CD8-positive, alpha-beta memory T cell (primary cell): ENCODE measurements at regions not wholly inside any gene's neighbourhood (a gene's known extent, or its start where the extent isn't known, plus 50 kb on each side); places are given as distances from the start of the nearest gene placed in this dataset.
"Not testable (repeated sequence)": the region's sequence is repeated elsewhere in the genome, so short reads cannot be mapped to it uniquely, and the experiment has no call there.

Source experiments
- CTCF ChIA-PET: fragments of 350-600 bp; sonication (Branson Sonifier 250); formaldehyde crosslinking; loops from one replicate; lab custom pipeline; 2021; ENCODE audit warnings: antibody characterized with exemption; lab: Charles Lee
- POLR2A ChIA-PET: fragments of 350-600 bp; sonication (Branson Sonifier 250); formaldehyde crosslinking; loops from one replicate; lab custom pipeline; 2021; ENCODE audit warnings: antibody characterized with exemption; lab: Charles Lee
- DNase-seq, 5 donors: peaks; one replicate each; pipeline versions ENCODE4 v3.0.0 to v3.0.0-alpha.2; 2020 to 2022; ENCODE audit warnings: mixed read lengths in 1 of 5
- H3K27ac ChIP-seq: one replicate; pipeline ENCODE4 v1.7.0; 2013; ENCODE audit warnings: low read depth, mild to moderate bottlenecking, low read length, moderate library complexity
- H3K27me3 ChIP-seq: 2 replicates; pipeline ENCODE4 v1.7.0; 2013; ENCODE audit warnings: low read length, mild to moderate bottlenecking; ENCODE audit not compliant: insufficient read depth, poor library complexity, severe bottlenecking
- H3K36me3 ChIP-seq: 2 replicates; pipeline ENCODE4 v1.7.0; 2013; ENCODE audit warnings: mild to moderate bottlenecking, low read length, moderate library complexity; ENCODE audit not compliant: insufficient read depth
- H3K4me1 ChIP-seq: 2 replicates; pipeline ENCODE4 v1.7.0; 2013; ENCODE audit warnings: mild to moderate bottlenecking, low read length, moderate library complexity; ENCODE audit not compliant: insufficient read depth
- H3K4me3 ChIP-seq: 2 replicates; pipeline ENCODE4 v1.7.0; 2013; ENCODE audit warnings: mild to moderate bottlenecking, low read length
- H3K9me3 ChIP-seq: 2 replicates; pipeline ENCODE4 v1.7.0; 2013; ENCODE audit warnings: mild to moderate bottlenecking, low read length
- H3K27ac Mint-ChIP-seq, 8 donors: one replicate each; pipeline ENCODE4 v1.8.0; 2020 to 2021; ENCODE audit warnings: mixed read lengths in 8 of 8, mild to moderate bottlenecking in 6 of 8, inconsistent platforms in 3 of 8, moderate library complexity in 3 of 8
- H3K27me3 Mint-ChIP-seq, 2 donors: one replicate each; pipeline ENCODE4 v1.8.0; 2020 to 2021; ENCODE audit warnings: mixed read lengths in 2 of 2, mild to moderate bottlenecking in 1 of 2, moderate library complexity in 1 of 2
- H3K36me3 Mint-ChIP-seq, 3 donors: one replicate each; pipeline ENCODE4 v1.8.0; 2020 to 2021; ENCODE audit warnings: mixed read lengths in 3 of 3, inconsistent platforms in 1 of 3, mild to moderate bottlenecking in 1 of 3
- H3K4me1 Mint-ChIP-seq, 3 donors: one replicate each; pipeline ENCODE4 v1.8.0; 2020 to 2021; ENCODE audit warnings: mixed read lengths in 3 of 3, inconsistent platforms in 1 of 3, mild to moderate bottlenecking in 1 of 3
- H3K4me3 Mint-ChIP-seq, 7 donors: one replicate each; pipeline ENCODE4 v1.8.0; 2020 to 2021; ENCODE audit warnings: mixed read lengths in 7 of 7, mild to moderate bottlenecking in 6 of 7, moderate library complexity in 4 of 7, inconsistent platforms in 2 of 7
- H3K9me3 Mint-ChIP-seq, 5 donors: one replicate each; pipeline ENCODE4 v1.8.0; 2020 to 2022; ENCODE audit warnings: mixed read lengths in 5 of 5, mild to moderate bottlenecking in 3 of 5, moderate library complexity in 2 of 5, inconsistent platforms in 1 of 5

DNA sequence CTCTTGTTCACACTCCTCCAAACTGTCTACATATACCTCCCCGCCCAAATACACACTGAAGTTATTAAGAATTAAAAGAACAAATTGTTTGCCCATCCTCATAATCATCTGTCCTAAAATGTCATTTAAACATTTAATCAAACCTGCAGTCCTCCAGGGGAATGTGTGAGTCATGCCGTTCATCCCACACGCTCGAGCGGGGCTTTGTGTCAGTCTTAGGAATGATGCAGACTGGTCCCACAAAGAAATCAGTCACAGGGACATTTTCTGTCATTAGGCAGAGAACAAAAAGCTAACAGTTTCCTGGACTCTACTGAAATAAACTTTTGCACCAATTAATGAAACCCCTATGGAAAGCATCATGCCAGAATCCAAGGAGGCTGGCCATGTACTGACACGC lies 194.6 kb downstream of the ZNF92 start:
- H3K36me3 Mint-ChIP-seq, CTCF ChIA-PET, H3K4me3 ChIP-seq, H3K27me3 Mint-ChIP-seq, H3K4me1 ChIP-seq, H3K4me1 Mint-ChIP-seq, H3K9me3 ChIP-seq, POLR2A ChIA-PET, DNase-seq, H3K9me3 Mint-ChIP-seq, H3K36me3 ChIP-seq, H3K27ac Mint-ChIP-seq, H3K27me3 ChIP-seq, H3K4me3 Mint-ChIP-seq, H3K27ac ChIP-seq: not testable (repeated sequence)

DNA sequence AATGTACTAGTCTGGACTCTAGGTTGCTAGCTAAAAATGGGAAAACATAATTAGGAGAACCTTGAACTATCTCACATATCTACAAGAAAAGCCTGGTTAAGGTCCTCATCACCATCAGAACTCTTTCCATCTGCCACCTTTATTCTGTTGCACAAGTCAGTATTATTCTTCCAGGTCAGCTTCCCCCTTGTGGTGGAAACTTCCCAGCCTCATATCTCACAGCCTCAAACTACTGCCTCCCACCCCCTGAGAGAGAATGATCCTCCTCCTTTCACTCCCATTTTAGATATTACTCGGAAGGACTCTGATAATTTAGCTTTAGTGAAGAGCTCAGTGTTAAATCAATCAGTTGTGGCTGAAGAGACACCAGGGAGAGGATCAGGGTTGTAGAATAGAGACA lies 197.3 kb downstream of the ZNF92 start:
- H3K9me3 Mint-ChIP-seq, CTCF ChIA-PET: not testable (repeated sequence)

DNA sequence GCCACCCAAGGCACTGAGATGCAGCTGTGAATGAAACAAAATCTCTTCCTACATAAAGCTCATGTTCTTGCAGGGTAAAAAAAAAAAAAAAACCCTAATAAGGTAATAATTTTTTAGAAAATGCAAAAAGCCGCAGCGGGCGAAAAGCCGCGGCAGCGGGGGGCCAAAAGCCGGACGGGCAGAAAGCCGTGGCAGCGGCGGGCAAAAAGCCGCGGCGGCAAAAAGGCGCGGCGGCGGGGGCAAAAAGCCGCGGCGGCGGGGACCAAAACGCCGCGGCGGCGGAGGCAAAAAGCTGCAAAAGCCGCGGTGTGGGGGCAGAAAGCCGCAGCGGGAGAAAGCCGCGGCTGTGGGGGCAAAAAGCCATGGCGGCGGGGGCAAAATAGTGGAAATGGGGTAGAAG lies 198.9 kb downstream of the ZNF92 start:
- not testable (repeated sequence) for H3K4me3 ChIP-seq
- peak in 1 of 5 donors; percentile 3 for DNase-seq

More for the DNA sequence above, 197.3 kb downstream of the ZNF92 start:
- DNase-seq, H3K4me3 ChIP-seq, H3K36me3 ChIP-seq, H3K27ac Mint-ChIP-seq, H3K4me1 Mint-ChIP-seq, H3K9me3 ChIP-seq, H3K27me3 Mint-ChIP-seq, H3K27ac ChIP-seq, H3K4me3 Mint-ChIP-seq, POLR2A ChIA-PET, H3K36me3 Mint-ChIP-seq, H3K4me1 ChIP-seq, H3K27me3 ChIP-seq: not testable (repeated sequence)

DNA sequence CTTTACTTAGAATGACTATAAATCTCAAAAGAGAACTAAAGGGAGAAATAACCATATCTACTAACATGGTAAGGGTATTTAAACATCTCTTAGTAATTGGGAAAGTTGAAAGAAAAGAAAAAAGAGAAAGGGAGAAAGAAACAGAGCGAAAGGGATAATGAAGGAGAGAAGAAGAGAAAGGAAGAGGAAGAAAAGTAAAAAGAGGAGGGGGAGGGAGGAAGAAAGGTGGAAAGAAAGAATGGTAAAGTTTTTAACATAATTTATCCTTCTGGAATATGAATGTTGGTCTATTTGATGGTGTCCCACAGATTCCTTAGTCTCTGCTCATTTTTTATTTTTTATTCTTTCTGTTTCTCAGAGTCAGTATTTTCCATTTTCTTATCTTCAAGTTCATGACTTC lies 202.7 kb downstream of the ZNF92 start:
- H3K27ac ChIP-seq, CTCF ChIA-PET, H3K9me3 Mint-ChIP-seq, H3K27ac Mint-ChIP-seq, H3K27me3 Mint-ChIP-seq, H3K36me3 ChIP-seq, H3K4me1 ChIP-seq, H3K9me3 ChIP-seq, DNase-seq, H3K4me3 Mint-ChIP-seq, POLR2A ChIA-PET, H3K4me3 ChIP-seq, H3K4me1 Mint-ChIP-seq, H3K36me3 Mint-ChIP-seq, H3K27me3 ChIP-seq: not testable (repeated sequence)

More for the DNA sequence above, 198.9 kb downstream of the ZNF92 start:
- CTCF ChIA-PET, H3K4me1 ChIP-seq, H3K36me3 ChIP-seq, H3K27ac Mint-ChIP-seq, H3K27me3 Mint-ChIP-seq, H3K27ac ChIP-seq, POLR2A ChIA-PET, H3K9me3 ChIP-seq, H3K27me3 ChIP-seq, H3K36me3 Mint-ChIP-seq, H3K9me3 Mint-ChIP-seq, H3K4me1 Mint-ChIP-seq: not testable (repeated sequence)
- peak overlapping the region in 1 of 7 donors; percentile 31 for H3K4me3 Mint-ChIP-seq

DNA sequence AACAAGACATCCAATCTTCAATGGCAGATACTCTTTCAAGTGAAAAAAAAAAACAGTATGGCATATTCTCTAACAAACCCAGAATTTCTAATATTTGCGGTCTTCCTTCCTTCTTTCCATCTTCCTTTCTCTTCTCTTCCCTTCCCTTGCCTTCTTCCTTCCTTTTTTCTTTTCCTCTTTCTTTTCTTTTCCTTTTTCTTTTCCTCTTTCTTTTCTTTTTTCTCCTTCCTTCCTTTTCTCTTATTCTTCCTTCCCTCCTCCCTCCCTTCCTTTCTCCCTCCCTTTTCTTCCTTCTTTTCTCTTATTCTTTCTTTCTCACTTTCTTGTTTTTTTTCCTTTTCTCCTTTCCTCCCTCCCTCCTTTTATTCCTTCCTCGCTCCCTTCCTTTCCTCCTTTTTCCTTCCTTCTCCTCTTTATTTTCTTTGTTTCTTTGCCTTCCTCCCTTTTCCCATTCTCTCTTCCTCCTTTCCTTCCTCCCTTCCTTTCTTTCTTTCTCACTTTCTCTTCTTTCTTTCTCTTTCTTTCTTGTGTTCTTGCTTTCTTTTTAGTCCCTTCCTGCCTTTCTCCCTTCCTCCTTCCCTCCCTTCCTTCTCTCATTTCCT lies 209.0 kb downstream of the ZNF92 start:
- CTCF ChIA-PET, H3K9me3 ChIP-seq, H3K9me3 Mint-ChIP-seq, H3K27me3 Mint-ChIP-seq, H3K27ac Mint-ChIP-seq, H3K27me3 ChIP-seq, DNase-seq, H3K4me3 ChIP-seq, POLR2A ChIA-PET, H3K4me1 Mint-ChIP-seq, H3K36me3 Mint-ChIP-seq, H3K4me3 Mint-ChIP-seq, H3K36me3 ChIP-seq, H3K4me1 ChIP-seq, H3K27ac ChIP-seq: not testable (repeated sequence)

DNA sequence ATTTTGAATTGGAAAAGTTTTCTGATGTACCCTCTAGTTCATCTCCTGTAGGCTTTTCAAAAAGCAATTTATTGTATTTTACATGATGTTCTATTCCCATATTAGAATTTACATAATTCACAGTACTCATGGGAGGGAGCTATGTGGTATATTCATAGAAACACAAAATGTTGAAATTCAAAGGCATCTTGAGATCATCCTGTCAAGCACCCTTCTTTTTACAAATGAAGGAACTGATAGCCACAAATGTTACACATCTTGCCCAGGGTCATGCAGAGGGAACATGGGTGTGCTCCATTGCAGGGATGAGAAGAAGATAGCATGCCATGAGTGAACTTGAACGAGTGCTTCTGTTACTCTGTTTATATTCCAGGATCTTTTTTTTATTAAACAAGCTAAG lies 228.8 kb downstream of the ZNF92 start:
- H3K27me3 ChIP-seq, H3K9me3 ChIP-seq, DNase-seq, CTCF ChIA-PET, H3K4me1 ChIP-seq, POLR2A ChIA-PET, H3K36me3 ChIP-seq, H3K36me3 Mint-ChIP-seq, H3K27ac ChIP-seq, H3K4me1 Mint-ChIP-seq, H3K4me3 Mint-ChIP-seq, H3K27ac Mint-ChIP-seq, H3K4me3 ChIP-seq: not testable (repeated sequence)
- Mint-ChIP-seq H3K9me3 (peaks cover 0 to 14% (median 3%) of the 10 kb centered on the region in 5 donors), H3K27me3 (peaks cover 10 to 69% of the 10 kb centered on the region in 2 donors)

DNA sequence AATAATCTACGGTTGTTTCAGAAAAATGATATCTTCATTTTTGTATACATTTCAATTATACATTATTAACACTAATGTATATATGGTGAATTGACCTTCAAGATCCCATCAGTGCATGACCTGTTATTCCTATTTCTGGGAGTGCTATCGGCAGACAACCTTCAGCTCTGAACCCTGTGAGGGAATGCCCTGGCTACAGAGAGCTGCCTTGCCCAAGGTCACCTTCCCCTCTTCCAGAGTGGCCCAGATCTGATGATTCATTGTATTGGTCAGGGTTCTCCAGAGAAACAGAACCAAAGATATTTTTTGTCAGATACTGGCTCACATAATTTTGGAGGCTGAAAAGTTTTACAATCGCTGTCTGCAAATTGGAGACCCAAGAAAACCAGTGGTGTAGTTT lies 235.5 kb downstream of the ZNF92 start:
- no peaks in the 10 kb centered on the region for H3K36me3 Mint-ChIP-seq
- Histone ChIP-seq H3K4me1 (no peaks in the 10 kb centered on the region), H3K4me3 (no peak overlapping the region), H3K36me3 (no peaks in the 10 kb centered on the region), H3K9me3 (no peaks in the 10 kb centered on the region), H3K27me3 (no peaks in the 10 kb centered on the region), H3K27ac (no peak overlapping the region)
- H3K27me3 Mint-ChIP-seq: peaks cover 10 to 62% of the 10 kb centered on the region in 2 donors
- POLR2A ChIA-PET: no interaction called here
- no peaks in the 10 kb centered on the region for H3K4me1 Mint-ChIP-seq
- H3K9me3 Mint-ChIP-seq: no peaks in the 10 kb centered on the region
- DNase-seq: no peak
- no peak overlapping the region for H3K27ac Mint-ChIP-seq
- CTCF ChIA-PET: no interaction called here
- no peak overlapping the region for H3K4me3 Mint-ChIP-seq

DNA sequence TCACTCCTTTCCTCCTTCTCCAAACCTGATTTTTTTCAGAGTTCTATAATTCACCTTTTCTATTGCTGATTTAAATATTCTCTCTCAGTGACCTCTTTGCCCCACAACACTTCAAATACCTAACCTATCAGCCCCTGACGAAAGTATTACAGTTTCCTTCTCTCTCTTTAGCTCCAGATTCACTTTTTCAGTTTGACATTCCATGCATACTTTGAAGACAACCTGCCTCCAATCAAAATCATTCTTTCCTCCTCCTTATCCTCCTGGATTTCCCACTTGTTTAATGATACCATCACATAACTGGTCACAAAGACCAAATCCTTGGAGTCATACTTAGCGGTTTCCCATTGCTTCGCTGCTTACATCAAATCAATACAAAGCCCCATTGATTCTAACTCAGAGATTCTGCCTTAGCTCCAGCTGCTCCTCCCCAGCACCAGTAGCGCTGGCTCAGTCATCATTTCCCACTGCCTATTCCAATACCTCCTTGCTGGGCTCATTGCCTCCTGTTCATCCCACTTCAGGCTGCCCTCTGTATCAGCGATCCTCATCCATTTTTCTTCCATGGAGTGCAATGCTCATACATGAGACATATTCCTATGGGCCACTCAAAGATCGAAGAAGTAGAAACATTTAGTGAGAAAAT lies 240.1 kb downstream of the ZNF92 start:
- H3K9me3 Mint-ChIP-seq, H3K4me1 Mint-ChIP-seq, H3K4me1 ChIP-seq, CTCF ChIA-PET, POLR2A ChIA-PET, H3K36me3 ChIP-seq, H3K27ac Mint-ChIP-seq, DNase-seq, H3K9me3 ChIP-seq, H3K4me3 ChIP-seq, H3K27me3 ChIP-seq, H3K4me3 Mint-ChIP-seq, H3K27ac ChIP-seq, H3K36me3 Mint-ChIP-seq: not testable (repeated sequence)
- peaks cover 18 to 61% of the 10 kb centered on the region in 2 donors for H3K27me3 Mint-ChIP-seq

DNA sequence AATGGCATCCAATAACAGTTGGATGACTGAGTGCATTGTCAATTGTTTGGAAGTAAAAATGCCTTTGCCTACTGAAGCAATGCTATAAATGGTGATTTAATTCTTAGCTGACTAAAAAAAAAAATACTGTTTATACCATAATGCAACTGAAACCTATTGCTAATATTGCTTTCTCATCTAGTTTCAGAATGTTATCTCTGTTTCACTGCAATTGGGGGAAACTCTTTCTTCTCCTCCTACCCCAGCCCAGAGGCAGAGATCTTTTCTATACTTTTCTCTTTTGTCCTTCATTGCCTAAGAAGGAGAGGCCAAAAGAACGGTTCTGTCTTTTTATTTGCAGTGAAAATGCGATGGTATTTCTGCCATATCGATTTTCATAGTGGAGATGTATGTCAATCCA lies 242.5 kb downstream of the ZNF92 start:
- CTCF ChIA-PET, POLR2A ChIA-PET, H3K4me3 Mint-ChIP-seq, H3K9me3 Mint-ChIP-seq, H3K36me3 Mint-ChIP-seq, H3K4me3 ChIP-seq, H3K27ac ChIP-seq, H3K4me1 ChIP-seq, H3K27ac Mint-ChIP-seq, H3K4me1 Mint-ChIP-seq, H3K36me3 ChIP-seq, H3K9me3 ChIP-seq, H3K27me3 ChIP-seq, DNase-seq: not testable (repeated sequence)
- H3K27me3 Mint-ChIP-seq: peaks cover 12 to 45% of the 10 kb centered on the region in 2 donors
